Type B pancreatic cell (in vitro differentiated cells): ENCODE measurements at regions not wholly inside any gene's neighbourhood (a gene's known extent, or its start where the extent isn't known, plus 50 kb on each side); places are given as distances from the start of the nearest gene placed in this dataset.

Experiments used
- DNase-seq: peaks from one replicate; pipeline ENCODE4 v3.0.0; 2021; ENCODE audit warnings: mixed read lengths; ENCODE audit not compliant: unreplicated experiment; ENCODE audit errors: extremely low spot score
- H3K27ac Mint-ChIP-seq: 2 replicates; pipeline ENCODE4 v1.8.0; 2021; ENCODE audit warnings: mild to moderate bottlenecking, mixed read lengths
- H3K27me3 Mint-ChIP-seq: 2 replicates; pipeline ENCODE4 v1.8.0; 2021; ENCODE audit warnings: mixed read lengths
- H3K36me3 Mint-ChIP-seq: 2 replicates; pipeline ENCODE4 v1.8.0; 2021; ENCODE audit warnings: mixed read lengths
- H3K4me1 Mint-ChIP-seq: one replicate; pipeline ENCODE4 v1.8.0; 2021; ENCODE audit warnings: mixed read lengths; ENCODE audit not compliant: unreplicated experiment
- H3K4me3 Mint-ChIP-seq: 2 replicates; pipeline ENCODE4 v1.8.0; 2021; ENCODE audit warnings: mild to moderate bottlenecking, mixed read lengths
- H3K9me3 Mint-ChIP-seq: 2 replicates; pipeline ENCODE4 v1.8.0; 2021; ENCODE audit warnings: mixed read lengths
- TF ChIP-seq, protein P1 (sequence below): fragments of 200-600 bp; sonication (generic); conservative IDR thresholded peaks from 2 replicates; pipeline ENCODE4 v1.5.0; 2021; ENCODE audit warnings: antibody characterized with exemption, mild to moderate bottlenecking

DNA sequence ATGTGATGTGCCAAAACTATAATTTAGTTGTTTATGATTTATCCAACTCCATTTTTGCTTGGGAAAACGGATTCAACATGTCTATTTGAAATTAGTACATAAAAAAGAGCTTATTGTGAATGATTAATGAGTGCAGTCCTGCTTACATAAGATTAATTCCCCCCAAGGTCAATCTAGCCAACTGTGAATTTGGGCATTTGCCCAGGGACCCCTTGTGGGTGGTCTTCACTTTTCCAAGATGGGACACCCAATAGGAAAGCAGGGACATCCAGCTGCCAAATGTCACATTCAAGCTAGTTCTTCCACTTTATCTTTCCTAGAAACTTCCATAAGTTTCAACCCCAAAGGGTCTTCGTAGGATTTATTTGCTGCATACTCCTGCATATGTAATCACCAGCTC is 362.4 kb upstream of the PKN2 start:
- H3K4me1 Mint-ChIP-seq: no peaks in the 10 kb centered on the region
- TF ChIP-seq, protein P1, sequence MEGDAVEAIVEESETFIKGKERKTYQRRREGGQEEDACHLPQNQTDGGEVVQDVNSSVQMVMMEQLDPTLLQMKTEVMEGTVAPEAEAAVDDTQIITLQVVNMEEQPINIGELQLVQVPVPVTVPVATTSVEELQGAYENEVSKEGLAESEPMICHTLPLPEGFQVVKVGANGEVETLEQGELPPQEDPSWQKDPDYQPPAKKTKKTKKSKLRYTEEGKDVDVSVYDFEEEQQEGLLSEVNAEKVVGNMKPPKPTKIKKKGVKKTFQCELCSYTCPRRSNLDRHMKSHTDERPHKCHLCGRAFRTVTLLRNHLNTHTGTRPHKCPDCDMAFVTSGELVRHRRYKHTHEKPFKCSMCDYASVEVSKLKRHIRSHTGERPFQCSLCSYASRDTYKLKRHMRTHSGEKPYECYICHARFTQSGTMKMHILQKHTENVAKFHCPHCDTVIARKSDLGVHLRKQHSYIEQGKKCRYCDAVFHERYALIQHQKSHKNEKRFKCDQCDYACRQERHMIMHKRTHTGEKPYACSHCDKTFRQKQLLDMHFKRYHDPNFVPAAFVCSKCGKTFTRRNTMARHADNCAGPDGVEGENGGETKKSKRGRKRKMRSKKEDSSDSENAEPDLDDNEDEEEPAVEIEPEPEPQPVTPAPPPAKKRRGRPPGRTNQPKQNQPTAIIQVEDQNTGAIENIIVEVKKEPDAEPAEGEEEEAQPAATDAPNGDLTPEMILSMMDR: no peak
- no peak overlapping the region for H3K27ac Mint-ChIP-seq
- H3K36me3 Mint-ChIP-seq: no peaks in the 10 kb centered on the region
- H3K4me3 Mint-ChIP-seq: no peak overlapping the region
- no peaks in the 10 kb centered on the region for H3K9me3 Mint-ChIP-seq
- no peak for DNase-seq
- H3K27me3 Mint-ChIP-seq: no peaks in the 10 kb centered on the region

DNA sequence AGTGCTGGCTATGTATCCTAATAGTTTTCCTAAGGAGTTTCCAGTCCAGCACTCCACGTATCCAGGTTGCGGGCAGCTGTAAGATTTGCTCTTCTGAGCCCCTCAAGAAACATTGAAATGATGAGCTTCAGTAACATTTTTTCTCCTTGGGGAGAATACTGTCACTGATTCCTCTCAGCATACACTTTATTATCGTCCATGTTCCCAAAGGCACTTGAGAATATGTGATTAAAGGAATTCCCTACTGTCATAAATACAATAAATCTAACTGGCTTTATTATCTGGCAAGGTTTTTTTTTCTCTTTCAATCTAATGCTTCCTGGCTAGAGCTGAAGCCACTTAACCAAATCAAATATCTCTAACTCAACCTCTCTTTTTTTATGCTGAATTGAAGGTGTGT is 359.2 kb upstream of the PKN2 start:
- Mint-ChIP-seq H3K4me3 (no peak overlapping the region), H3K4me1 (no peaks in the 10 kb centered on the region), H3K27me3 (no peaks in the 10 kb centered on the region), H3K36me3 (no peaks in the 10 kb centered on the region), H3K27ac (no peak overlapping the region), H3K9me3 (no peaks in the 10 kb centered on the region)
- DNase-seq: no peak
- TF ChIP-seq, protein P1: no peak

DNA sequence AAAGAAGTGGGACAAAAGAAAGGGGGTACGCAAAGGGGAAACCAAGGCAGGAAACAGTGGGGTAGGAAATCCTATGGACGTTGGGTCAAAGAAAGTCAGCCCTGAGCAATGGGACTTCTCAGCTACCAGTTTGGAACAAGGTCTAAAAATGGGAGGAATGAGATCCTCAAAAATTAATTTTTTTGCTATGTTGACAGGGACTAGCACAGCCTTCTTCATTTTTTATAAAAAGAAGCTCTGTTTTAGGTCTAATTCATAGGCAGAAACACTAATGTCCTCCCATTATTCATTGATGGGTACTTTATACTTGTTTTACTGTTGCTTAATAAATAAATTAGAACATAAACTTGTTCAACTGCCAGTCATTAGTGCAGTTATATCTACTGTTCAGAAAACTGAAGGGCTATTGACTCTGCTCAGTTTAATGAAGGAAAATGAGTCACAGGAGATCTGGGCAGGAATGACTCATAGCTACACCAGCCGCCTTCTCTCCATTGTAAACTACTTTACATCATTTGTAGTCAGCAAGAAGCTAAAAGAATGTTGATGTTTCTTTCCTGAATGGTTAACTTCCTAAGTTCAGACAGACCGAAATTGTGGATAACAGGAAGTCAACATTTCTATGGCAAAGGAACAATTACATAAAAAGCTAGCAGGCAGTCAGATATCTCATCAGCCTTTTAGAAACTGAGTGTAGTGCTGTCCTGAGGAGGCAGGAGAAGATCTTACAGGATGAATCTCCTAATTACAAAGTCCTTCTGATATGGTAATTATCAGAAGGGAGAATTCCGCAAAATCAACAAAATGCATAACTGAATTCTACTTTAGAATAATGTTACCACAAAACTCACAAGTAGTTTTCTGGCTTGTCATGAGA is 356.4 kb upstream of the PKN2 start:
- DNase-seq: no peak
- Mint-ChIP-seq H3K9me3 (no peaks in the 10 kb centered on the region), H3K27me3 (no peaks in the 10 kb centered on the region), H3K27ac (no peak overlapping the region), H3K4me3 (no peak overlapping the region), H3K36me3 (no peaks in the 10 kb centered on the region), H3K4me1 (no peaks in the 10 kb centered on the region)
- TF ChIP-seq, protein P1: no peak

DNA sequence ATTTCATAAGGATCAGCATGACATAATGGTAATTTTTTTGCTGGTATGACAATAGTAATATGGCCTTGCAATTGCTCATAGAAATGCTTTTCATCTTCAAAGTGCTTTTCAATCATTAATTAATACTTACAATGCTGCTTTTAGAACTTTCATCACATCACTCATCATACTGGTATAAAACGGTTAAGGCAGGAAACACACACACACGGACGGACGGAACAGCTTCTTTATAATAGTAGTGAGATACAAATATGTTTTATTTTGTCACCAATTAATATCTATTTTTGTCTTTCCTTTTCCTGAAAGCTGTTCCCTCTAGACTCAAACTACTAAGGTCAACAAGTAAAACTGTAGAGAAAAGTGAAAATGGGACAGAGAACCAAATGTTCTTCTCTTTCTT is 353.9 kb upstream of the PKN2 start:
- no peak for DNase-seq
- H3K9me3 Mint-ChIP-seq: no peaks in the 10 kb centered on the region
- H3K4me1 Mint-ChIP-seq: no peaks in the 10 kb centered on the region
- no peak overlapping the region for H3K4me3 Mint-ChIP-seq
- H3K36me3 Mint-ChIP-seq: no peaks in the 10 kb centered on the region
- H3K27me3 Mint-ChIP-seq: no peaks in the 10 kb centered on the region
- no peak overlapping the region for H3K27ac Mint-ChIP-seq
- TF ChIP-seq, protein P1: no peak

DNA sequence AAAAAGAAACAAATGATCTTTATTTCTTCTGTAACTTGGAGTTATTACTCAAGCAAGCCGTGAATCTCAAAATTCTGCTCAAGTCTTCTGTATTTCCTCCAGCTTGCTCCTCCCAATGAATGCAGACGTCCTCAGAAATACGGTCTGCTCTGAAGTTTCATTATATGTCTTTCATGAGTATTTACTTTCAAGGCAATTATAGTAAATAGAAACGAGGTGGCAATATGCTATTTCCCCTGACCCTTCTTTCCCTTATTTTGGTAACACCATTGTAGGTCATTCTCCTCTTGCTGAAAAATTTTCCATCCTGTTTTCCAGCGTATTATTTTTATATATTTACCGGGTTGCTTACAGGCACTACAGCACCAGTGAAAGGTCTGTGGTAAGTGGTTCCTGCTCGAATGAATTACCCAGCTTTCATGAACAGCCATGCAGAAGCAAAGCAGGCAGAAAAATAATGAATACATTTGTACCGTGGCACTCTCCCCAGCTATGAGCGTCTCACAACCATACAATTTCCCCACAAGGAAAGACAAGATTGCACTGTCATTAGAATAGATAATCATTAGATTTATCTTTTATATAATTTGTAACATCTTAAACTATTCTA is 350.9 kb upstream of the PKN2 start:
- no peaks in the 10 kb centered on the region for H3K36me3 Mint-ChIP-seq
- H3K27ac Mint-ChIP-seq: no peak overlapping the region
- no peaks in the 10 kb centered on the region for H3K4me1 Mint-ChIP-seq
- TF ChIP-seq, protein P1: no peak
- no peak overlapping the region for H3K4me3 Mint-ChIP-seq
- no peaks in the 10 kb centered on the region for H3K9me3 Mint-ChIP-seq
- DNase-seq: no peak
- no peaks in the 10 kb centered on the region for H3K27me3 Mint-ChIP-seq
